Fibroblast of villous mesenchyme (primary cell): ENCODE measurements at regions not wholly inside any gene's neighbourhood (a gene's known extent, or its start where the extent isn't known, plus 50 kb on each side); places are given as distances from the start of the nearest gene placed in this dataset.
A peak's percentile ranks its signal among the peaks of the same experiment; 100 is the strongest.

ENCODE experiments used
- DNase-seq: peaks from one replicate; pipeline ENCODE4 v3.0.0-alpha.2; 2010; ENCODE audit warnings: low read depth
- H3K4me3 ChIP-seq: 2 replicates; pipeline ENCODE4 v1.5.1; 2011; ENCODE audit warnings: low read depth, mild to moderate bottlenecking, low read length
- TF ChIP-seq, protein P1 (sequence below): IDR thresholded peaks from 2 replicates; pipeline ENCODE4 v1.5.1; 2012; ENCODE audit warnings: low read depth, mild to moderate bottlenecking, low read length; ENCODE audit not compliant: insufficient read depth

GRCh38 chr5:175579742-175580432 is 78.0 kb upstream of the HRH2 start:
- no peak overlapping the region for H3K4me3 ChIP-seq
- TF ChIP-seq, protein P1, sequence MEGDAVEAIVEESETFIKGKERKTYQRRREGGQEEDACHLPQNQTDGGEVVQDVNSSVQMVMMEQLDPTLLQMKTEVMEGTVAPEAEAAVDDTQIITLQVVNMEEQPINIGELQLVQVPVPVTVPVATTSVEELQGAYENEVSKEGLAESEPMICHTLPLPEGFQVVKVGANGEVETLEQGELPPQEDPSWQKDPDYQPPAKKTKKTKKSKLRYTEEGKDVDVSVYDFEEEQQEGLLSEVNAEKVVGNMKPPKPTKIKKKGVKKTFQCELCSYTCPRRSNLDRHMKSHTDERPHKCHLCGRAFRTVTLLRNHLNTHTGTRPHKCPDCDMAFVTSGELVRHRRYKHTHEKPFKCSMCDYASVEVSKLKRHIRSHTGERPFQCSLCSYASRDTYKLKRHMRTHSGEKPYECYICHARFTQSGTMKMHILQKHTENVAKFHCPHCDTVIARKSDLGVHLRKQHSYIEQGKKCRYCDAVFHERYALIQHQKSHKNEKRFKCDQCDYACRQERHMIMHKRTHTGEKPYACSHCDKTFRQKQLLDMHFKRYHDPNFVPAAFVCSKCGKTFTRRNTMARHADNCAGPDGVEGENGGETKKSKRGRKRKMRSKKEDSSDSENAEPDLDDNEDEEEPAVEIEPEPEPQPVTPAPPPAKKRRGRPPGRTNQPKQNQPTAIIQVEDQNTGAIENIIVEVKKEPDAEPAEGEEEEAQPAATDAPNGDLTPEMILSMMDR, result no peak
- DNase-seq, result no peak

- TF ChIP-seq, protein P1, result no peak
- no peak overlapping the region for H3K4me3 ChIP-seq
- DNase-seq, result no peak
Observed at GRCh38 chr5:175582697-175583096, 75.2 kb upstream of the HRH2 start.

- no peak for DNase-seq
- TF ChIP-seq, protein P1, result no peak
- no peak overlapping the region for H3K4me3 ChIP-seq
Observed at GRCh38 chr5:175585567-175585966, 72.3 kb upstream of the HRH2 start.

GRCh38 chr5:175588709-175589429 is 69.0 kb upstream of the HRH2 start:
- no peak overlapping the region for H3K4me3 ChIP-seq
- TF ChIP-seq, protein P1, result no peak
- no peak for DNase-seq

DNA sequence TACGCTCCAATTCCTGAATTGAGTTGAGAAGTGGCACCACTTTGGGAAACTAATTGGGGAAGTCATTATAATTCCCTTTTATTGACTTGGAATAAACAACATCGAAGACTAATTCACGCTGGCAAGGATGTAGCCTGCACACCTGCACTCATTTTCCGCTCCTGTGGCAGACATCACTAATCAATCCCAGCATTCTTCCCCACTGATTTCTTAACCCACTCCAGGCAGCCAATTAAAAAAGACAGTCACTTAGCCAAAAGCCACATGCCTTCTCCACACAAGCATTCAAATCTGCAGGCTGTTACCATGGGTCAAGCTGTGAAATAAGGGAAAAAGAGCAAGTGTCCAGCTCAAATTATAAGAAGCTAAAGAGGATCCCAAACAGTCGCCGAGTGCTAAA is 68.2 kb upstream of the HRH2 start:
- TF ChIP-seq, protein P1, result no peak
- no peak for DNase-seq
- no peak overlapping the region for H3K4me3 ChIP-seq

GRCh38 chr5:175590471-175590881 is 67.4 kb upstream of the HRH2 start:
- TF ChIP-seq, protein P1, result no peak
- peak; percentile 88 for DNase-seq
- no peak overlapping the region for H3K4me3 ChIP-seq
